Right lung (tissue), 2 donors: ENCODE measurements at regions not wholly inside any gene's neighbourhood (a gene's known extent, or its start where the extent isn't known, plus 50 kb on each side); places are given as distances from the start of the nearest gene placed in this dataset.
A peak's percentile ranks its signal among the peaks of the same experiment; 100 is the strongest.
"Not testable (repeated sequence)": the region's sequence is repeated elsewhere in the genome, so short reads cannot be mapped to it uniquely, and the experiment has no call there.

Source experiments
- DNase-seq, 2 donors: peaks; one replicate each; pipeline ENCODE4 v3.0.0-alpha.2; 2013

DNA sequence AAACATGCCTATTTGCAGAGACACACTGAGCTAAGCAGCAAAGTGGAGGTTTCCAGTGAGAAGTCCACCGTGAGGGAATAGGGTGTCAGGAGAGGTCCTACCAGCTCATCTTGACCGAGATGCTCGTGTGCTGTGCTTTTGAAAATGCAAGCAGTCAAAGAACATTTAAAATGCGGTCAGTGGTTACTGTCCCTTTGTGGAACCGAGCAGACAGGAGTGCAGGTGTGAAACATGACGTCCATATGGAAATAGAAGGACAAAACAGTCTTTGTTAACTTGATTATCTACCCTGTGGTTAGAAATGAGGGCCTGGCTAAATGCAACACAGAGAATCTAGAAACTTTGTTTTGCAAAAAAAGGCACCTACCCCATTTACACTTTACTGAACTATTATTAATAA is 473.3 kb downstream of the SPATA31A6 start:
- not testable (repeated sequence) for DNase-seq

DNA sequence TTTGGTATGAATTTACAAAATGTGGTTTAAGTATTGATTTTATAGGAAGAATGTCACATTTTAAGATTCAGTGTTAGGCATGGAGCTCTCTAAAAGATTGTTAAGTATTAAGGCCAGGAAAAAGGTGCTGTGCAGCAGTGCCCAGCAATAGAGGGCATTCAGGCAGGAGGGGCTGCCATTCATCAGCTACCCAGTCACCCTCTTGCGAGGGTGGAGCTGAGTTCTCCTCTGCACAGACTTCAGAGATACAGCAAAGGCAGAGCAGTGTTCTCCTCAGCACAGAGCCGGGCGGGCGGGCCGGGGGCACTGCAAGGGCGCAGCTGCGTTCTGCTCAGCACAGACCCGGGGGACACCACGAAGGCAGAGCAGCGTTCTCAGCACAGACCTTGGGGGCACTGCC is 474.0 kb downstream of the SPATA31A6 start:
- DNase-seq: not testable (repeated sequence)

DNA sequence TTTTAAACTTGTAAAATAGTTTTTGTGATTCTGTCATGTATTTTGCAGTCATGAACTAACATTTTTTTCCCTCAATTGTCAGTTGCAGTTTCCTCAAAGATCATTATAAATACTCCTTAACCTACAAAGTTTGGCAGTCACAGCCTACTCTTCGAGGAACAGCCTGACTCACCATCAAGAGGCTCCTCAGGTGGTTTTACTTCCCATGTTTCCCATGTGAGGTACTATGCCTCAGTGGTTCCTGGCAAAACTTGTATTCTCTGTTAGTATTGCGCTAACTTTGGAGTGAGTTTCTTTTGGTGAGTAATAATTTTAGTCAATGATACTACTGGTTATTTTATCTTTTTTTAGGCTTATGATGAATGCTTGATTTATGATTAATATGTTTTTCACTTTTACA is 513.7 kb downstream of the SPATA31A6 start:
- not testable (repeated sequence) for DNase-seq

DNA sequence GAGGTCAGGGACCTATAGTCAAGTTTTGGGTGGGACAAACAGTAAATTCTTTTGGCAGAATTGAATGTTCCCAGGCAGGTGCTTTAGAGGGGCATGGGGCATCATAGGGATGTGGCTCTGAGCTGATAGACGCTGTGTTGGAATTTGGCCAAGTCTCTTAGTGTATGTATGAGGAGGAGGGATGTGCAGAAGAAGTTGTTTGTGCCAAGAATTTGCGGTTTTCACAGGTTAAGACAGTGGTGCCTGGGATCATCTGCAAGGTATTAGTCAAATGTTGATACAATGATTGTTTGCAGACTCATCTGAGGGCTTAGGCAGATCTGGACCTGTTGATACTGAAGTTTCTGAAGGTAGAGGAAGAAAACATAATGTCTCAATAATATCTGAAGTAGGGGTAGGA is 519.4 kb downstream of the SPATA31A6 start:
- not testable (repeated sequence) for DNase-seq

GRCh38 chr9:42724841-42725835 is 541.7 kb downstream of the SPATA31A6 start:
- DNase-seq: not testable (repeated sequence)

DNA sequence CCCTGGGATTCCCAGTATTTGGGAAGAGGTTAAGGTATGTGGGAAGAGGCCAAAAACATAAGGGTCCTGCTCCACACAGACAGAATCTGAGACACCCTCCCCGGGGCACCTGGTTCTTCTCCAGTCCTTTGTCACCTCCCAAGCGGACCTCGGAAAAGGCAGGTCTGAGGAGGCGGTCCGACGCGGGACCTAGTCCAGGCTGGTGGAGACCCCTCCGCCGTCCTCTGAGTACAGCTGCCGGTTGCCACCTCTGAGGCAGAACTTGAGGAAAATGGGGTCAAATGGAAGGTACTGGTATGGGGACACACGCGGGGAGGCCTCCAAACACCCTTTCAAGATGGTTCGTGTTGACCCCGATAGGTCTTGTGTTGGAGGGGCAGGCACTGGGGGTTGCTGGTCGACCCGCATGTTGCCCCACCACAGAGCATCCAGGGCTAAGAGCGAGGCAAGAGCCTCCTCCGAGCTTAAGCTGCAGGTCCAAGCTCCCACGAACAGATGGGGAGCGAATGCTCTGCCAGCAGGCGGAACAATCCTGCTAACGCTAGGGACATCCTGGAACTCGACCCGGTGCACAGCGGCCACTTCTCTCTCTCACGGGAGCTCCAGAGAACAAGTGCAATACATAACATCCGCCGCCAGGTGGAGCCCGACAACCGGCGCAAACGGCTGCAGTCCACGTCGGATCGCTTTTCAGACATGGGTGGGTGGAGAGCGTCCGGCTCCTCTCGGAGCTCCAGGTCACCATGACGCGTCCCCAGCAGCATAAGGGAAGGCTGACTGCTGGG is 559.8 kb downstream of the SPATA31A6 start:
- DNase-seq: peak; percentile 9 to 20

- DNase-seq: not testable (repeated sequence)
Measured at GRCh38 chr9:42757251-42757650, 573.8 kb downstream of the SPATA31A6 start.

GRCh38 chr9:42759320-42759719 is 575.9 kb downstream of the SPATA31A6 start:
- DNase-seq: not testable (repeated sequence)

- not testable (repeated sequence) for DNase-seq
Measured at GRCh38 chr9:42782201-42782600, 598.7 kb downstream of the SPATA31A6 start.

GRCh38 chr9:42792725-42793124 is 609.3 kb downstream of the SPATA31A6 start:
- DNase-seq: not testable (repeated sequence)

GRCh38 chr9:42798571-42798970 is 615.1 kb downstream of the SPATA31A6 start:
- DNase-seq: not testable (repeated sequence)

- DNase-seq: not testable (repeated sequence)
Measured at GRCh38 chr9:42802716-42803115, 619.3 kb downstream of the SPATA31A6 start.

DNA sequence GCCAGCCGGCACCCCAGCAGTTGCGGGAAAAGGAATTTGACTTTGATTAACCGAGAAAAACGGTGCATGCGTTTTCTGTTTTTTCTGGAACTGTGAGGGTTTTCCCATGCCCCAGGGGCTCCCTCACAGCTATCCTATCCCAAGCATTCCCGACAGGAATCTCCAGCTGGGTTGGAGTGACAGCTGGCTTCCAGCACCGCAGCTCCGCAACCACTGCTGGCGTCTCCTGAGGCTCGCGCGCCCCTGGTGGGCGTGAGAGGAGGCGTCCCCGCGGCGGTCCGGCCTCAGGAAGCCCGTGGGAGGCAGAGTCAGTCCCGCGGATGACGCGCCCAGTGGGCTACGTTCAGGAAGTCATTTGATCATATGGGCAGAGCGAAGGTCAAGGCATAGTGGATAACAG is 623.2 kb downstream of the SPATA31A6 start:
- not testable (repeated sequence) for DNase-seq

DNA sequence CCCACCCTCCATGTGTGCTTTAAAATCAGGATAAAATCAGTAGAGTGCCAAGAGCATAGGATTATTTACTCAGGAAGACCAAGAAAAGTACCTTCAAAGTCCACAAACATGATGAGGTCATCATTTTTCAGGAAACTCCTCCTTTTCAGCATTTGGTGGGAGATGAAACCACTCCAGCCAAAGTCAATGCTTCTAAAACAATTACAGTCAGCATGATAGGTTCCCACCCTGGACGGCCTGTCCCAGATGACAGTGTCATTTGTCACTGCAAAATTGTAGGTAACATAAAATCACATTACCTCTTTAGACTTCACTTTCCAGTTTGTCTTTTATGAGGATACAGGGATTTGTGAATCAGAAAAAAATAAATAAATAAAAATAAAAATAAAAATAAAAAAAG is 638.0 kb downstream of the SPATA31A6 start:
- DNase-seq: not testable (repeated sequence)

GRCh38 chr9:42848156-42848555 is 664.7 kb downstream of the SPATA31A6 start:
- DNase-seq: not testable (repeated sequence)

DNA sequence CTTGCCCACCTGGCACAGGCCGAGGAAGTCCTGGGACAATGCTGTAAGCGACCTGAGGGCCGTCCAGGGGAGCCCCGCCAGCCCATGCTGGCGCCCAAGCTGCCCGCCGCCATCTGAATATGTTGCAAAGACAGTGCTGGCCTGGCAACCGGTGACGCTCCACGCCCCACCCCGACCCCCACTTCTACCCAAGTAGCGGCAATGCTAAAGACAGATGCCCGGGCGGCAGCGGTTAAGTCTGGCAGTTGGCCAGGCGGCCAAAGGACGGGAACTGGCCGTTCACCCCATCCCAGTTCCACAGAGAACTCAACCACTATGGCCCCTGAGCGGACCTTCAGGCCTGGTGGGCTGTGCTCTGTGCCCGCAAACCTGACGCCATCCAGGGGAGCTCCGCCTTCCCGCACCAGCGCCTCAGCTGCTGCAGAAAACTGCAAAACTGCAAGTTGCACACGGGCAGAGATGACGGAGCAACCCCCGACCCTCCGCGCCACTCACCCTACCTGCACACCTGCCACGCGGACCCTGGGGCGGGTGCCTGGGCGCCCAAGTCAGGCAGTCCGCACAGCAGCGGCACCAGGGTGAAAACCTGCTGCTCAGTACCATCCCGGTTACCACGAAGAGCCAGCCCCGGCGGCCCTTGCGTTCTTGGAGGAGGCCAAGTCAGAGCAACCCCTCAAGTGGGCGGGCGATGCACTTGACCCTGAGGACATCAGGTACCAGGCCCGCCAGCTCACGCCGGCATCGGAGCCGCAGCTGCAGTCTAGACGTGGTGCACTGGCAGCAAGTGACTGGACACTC is 667.6 kb downstream of the SPATA31A6 start:
- not testable (repeated sequence) for DNase-seq

DNA sequence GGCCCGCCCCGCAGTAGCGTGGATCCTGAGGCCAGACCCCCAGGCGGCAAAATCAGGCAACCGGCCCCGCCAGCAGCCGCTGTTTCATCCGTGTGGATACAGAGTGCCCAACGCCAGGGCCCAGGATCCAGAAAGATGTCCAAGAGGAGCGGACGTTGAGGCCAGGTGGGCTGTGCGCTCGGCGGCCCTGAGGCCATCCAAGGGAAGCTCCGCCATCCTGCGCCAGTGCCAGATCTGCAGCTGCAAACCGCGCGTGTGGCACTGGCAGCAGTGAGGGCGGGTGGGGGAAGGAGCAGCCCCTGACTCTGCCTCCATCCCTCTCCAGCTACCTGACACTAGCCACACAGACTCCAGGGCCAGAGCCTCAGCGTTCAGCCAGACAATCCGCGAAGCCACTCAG is 668.2 kb downstream of the SPATA31A6 start:
- DNase-seq: not testable (repeated sequence)

DNA sequence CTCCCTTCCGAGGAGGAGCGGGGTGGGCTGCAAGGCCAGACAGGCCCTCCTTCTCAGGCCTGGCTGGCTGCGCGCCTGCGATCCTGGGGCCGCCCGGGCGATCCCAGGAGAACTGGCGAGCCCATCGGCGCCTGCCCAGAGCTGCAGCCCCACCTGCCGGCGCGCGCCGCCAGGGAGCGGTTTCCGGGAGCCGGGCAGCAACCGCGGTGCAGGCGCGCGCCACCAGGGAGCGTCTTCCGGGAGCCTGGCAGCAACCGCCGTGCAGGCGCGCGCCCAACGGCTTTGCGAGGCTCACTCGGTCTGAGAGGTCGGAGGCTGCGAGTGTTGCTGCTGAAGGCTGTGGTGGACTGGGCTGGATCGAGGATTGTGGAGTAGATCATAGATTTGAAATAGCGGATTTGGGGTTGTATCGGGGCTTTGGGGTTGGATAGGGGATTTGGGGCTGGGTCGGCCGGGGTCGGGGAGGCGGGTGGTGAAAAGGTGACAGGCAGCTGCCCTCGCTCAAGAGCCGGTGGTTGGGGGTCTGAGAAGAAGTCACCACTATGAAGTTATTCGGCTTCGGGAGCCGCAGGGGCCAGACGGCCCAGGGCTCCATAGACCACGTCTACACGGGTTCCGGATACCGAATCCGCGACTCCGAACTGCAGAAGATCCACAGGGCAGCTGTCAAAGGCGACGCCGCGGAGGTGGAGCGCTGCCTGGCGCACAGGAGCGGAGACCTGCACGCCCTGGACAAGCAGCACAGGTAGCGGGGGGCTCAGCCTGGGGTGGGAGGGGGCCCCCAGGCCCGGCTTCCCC is 668.9 kb downstream of the SPATA31A6 start:
- DNase-seq: peak in 1 of 2 donors; percentile 2

GRCh38 chr9:42860133-42860532 is 676.7 kb downstream of the SPATA31A6 start:
- not testable (repeated sequence) for DNase-seq

DNA sequence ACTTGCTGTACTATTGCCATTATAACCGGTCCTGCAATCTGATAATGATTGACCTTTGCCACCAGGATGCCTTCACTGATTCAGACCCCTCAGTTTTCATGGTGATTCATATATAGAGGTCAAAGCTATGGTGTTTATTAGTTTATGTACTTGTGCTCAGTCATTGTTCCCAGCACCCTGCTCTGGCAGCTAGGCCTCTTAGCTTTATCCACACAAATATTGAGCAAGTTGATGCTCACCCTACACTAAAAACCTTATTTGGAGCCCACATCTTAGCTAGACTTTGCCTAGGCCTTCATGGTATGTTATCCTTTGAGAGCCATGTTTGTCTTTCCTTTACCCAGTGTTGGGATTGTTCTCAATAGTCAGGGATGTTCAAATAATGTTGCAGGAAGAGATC is 679.0 kb downstream of the SPATA31A6 start:
- DNase-seq: not testable (repeated sequence)
